NOMO-1 (cell line): ENCODE measurements at regions not wholly inside any gene's neighbourhood (a gene's known extent, or its start where the extent isn't known, plus 50 kb on each side); places are given as distances from the start of the nearest gene placed in this dataset.
"Not testable (repeated sequence)": the region's sequence is repeated elsewhere in the genome, so short reads cannot be mapped to it uniquely, and the experiment has no call there.

Experiments used
- DNase-seq, 2 experiments: peaks; one replicate each; lab custom pipeline; 2025; ENCODE audit not compliant: unreplicated experiment in 2 of 2; lab: John Stamatoyannopoulos, UW

DNA sequence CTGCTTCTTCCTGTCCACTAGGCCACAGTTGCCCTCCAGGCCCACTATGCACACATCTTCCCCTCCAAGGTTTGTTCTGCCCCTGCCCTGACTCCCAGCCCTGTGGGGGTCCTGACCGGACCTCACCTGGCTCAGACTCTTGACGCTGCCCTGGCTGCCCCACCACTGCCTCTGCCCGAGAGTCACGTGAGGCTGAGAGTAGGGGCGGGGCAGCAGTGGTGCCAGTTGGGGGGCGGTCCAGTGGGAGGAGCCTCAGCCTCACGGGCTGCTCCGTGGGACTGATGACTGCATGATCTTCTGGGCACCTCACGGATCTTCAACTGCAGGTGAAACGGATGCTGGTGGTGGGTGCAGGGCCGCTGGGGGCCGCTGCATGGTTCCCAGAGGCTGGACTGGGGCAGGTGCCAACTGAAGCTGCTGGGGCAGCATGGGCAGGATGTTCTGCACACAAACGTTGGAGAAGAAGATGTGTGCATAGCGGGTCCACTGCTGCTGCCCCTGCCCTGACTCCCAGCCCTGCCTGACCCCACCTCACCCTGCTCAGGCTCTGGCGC lies 77.6 kb downstream of the HHIPL2 start:
- DNase-seq = not testable (repeated sequence)

DNA sequence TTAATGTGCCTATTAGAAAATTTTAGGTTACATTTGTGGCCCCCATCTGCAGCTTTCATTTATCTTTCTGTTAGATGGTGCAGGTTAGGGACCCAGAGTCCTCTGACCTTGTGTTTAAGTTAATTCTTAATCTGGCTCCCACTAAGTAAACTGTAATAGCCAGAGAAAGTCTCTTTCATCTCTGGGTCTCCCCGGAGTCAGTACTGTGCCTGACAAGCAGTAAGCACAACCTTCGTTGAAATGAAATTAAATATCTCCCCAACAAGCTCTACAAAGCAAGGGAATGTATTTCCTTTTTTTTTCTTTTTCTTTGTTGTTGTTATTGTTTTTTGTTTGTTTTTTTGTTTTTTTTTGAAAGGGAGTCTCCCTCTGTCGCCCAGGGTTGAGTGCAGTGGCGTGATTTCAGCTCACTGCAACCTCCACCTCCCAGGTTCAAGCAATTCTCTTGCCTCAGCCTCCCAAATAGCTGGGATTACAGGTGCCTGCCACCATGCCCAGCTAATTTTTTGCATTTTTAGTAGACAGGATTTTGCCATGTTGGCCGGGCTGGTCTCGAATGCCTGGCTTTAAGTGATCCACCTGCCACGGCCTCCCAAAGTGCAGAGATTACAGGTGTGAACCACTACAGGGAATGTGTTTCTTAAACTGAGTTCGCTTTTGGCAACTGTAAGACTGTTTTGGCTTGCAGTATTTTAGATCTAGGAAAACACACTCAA lies 81.6 kb downstream of the HHIPL2 start:
- no peak for DNase-seq

DNA sequence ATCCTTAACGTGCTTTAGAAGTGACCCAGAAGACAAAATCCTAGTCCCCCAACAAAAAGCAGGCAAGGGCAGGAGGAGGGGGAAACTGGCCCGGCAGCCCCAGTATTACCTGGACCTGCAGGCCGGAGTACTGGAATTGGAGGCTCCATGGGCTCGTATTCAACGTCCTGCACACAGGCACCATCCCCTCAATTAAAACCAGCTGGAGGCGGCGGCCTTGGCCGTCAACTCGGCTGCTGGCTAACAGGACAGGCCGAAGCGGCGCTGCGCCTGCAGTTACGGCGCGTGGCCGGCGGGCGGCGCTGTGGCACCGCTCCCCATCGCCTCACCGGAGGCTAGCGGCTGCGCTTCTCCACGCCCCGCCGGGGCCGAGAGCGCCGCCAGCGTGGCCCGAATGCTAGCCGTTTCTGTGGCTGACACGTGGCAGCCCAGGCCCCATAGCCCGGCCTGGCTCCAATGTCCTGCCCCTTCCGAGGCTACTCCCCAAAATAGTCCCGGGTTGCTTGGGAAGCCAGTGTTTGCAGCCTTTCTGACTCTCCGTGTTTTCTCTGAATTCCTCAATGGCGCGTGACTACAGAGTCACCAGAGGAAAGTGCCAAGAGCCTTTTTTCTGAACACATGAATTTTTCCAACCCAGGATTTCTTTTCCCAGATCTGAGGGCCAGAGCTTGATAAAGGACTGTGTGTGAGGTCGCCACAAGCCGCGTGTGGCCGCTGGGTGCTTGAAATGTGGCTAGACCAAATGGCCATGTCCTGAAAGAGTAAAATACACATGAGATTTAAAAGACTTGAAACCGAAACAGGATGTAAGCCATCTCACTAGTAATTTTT lies 82.5 kb downstream of the HHIPL2 start:
- DNase-seq = peak; percentile 87 to 95

DNA sequence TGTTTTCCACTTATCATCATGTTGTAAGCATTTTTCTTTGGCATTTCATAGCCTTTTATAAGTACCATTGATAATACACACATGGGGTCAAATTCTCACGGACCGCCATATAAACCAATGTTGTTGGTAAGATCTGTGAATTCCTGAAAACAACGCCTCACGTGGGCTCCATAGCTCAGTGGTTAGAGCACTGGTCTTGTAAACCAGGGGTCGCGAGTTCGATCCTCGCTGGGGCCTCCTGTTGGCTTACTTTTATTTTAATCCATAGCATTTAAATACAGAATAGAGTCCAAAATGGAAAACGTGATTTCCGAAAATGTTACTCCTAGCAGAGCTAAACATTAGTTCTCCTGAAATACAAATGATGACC lies 83.1 kb downstream of the HHIPL2 start:
- DNase-seq = peak; percentile 33 to 67

DNA sequence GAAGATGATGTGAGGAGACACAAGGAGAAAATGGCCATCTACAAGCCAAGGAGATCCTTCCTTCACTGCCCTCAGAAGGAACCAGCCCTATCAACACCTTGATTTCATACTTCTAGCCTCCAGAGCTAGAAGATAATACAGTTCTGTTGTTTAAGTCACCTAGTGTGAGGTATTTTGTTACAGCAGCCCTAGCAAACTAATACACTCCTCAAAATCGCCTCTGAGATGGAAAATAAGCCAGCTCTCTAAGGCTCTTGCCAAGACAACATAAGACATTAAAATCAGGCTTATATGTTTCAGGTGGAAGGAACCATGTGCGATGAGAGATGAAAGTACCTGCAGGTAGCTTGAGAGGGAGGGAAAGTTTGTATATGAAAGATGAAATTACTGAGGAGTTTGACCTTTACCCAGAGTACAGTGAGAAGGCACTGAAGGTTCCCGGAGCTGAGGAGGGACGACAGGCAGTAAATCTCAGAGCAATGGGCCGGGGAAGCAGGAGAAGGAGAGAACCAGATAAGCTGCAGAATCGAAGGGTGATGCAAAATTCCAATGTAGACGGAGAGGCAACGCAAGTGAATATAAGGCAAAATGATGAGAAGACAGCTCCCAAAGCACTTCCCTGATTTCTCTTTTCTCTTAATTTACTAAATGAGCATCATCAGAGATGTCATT lies 84.7 kb downstream of the HHIPL2 start:
- no peak for DNase-seq

DNA sequence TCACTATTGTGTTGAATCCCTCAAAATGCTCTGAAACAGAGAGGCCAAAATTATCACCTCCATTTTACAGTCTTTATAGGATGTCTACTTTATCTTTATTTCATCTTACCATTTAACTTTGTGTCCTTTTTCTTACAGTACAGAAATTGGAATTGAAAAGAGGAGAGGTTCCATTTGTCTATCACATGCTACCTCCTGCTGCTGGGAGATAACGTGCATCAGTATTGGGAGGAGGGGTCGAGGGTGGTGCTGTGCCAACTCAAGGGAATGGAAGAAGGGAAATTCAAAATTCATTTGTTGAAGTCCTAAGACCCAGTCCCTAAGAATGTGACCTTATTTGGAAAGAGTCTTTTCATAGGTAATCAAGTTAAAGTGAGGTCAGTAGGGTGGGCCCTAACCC lies 85.3 kb downstream of the HHIPL2 start:
- DNase-seq = no peak

DNA sequence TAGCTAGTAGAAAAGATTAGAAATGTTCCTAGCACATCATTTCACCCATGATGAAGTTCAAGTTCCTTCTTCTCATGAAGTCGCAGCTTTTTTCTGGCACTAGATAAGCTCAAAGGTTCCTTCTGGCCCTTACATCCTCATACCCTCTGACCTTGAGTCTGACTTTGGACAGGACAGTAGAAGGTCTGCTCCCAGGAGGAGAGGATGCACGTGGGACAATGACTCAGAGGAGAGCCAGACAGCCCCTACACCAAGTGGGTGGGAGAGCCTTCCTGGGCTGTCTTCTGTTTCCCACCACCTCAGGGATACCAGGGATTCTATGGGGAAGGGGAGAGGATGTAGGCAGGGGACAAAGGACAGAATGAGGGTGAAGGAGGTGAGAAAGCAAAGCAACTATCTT lies 86.0 kb downstream of the HHIPL2 start:
- no peak for DNase-seq

DNA sequence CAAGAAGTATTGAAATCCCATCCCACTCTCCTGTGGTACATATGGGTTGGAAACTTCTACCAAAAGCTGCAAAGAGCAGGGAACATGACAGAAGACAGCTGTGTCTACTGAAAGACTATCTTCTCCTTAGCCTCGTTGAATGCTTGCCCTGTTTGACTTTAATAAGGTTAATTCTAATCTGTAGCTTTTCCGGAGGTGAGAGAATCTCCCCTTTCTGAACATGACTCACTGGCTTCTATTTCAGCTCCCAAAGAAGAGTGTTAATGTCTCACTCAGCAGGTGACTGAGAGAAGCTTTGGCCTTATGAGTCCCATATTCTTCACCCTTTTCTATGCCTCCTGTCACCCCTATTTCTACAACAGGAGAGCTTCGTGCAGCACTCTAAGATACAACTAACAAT lies 88.3 kb downstream of the HHIPL2 start:
- DNase-seq = no peak

DNA sequence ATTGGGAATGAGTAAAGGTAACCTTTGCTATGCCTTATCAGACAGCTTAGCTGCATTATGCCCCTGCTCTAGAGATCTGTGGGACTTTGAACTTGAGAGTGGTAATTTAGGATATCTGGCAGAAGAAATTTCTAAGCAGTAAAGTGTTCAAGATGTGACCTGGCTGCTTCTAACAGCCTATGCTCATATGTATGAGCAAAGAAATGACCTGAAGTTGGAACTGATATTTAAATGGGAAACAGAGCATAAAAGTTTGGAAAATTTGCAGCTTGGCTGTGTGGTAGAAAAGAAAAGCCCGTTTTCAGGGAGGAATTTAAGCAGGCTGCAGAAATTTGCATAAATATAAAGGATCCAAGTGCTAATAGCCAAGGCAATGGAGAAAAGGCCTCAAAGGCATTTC lies 90.4 kb downstream of the HHIPL2 start:
- no peak for DNase-seq

DNA sequence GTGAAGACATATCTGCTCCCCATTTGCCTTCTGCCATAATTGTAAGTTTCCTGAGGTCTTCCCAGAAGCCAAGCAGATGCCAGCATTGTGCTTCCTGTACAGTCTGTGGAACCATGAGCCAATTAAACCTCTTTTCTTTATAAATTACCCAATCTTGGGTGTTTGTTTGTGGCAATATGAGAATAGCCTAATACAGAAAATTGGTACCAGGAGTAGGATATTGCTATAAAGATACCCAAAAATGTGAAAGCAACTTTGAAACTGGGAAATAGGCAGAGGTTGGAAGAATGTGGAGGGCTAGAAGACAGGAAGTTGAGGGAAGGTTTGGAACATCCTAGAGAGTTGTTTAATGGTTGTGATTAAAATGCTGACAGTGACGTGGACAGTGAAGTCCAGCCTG lies 90.8 kb downstream of the HHIPL2 start:
- no peak for DNase-seq

DNA sequence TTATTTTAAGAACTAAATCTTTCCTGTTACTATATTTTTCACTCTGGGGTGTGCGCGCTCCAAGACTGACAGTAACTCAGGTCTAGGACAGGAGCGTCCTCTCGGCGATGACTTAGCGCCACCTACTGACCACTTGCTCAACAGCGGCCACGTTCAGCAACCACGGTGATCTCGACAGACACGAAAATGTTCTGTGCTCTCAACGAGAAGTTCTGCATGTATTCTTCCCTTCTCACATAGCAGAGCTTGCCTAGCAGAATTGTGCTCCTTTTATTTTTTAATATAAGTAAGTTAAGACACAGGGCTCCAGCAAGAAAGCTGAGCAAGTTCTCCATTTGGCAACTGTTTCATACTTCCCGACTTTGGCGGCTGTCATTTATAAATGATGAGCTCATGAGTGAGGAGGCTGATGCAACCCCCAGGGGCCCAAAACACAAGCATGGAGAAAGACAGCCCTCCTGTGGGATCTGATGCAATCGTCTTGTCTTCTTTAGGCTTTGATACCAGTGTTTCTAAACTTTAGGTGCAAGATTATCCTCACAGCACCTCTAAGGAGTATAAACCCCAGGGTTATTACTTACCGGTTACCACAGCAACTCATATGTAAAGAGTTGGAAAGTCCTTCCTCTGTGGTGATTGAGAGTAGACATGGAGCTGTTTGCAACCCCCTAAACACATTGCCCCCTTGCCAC lies 92.6 kb downstream of the HHIPL2 start:
- peak; percentile 82 to 94 for DNase-seq

DNA sequence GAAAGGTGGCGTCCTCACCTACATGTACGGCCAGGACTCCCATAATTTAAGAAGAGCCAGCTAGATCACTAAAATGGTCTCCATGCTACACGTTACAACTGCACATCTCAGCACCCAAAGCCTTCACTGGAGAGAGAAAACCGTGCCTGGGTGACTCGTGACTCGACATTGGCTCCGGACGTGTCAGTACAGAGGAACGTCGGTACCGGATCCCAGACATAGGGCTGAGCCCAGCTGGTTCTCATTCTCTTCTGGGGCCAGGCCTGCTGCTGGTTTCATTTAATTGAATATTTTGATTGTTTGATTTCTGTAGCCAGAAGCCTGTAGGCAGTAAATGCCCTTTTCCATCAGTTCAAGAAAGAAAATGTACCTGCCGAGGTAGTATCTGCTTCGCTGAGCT lies 93.1 kb downstream of the HHIPL2 start:
- DNase-seq = no peak

DNA sequence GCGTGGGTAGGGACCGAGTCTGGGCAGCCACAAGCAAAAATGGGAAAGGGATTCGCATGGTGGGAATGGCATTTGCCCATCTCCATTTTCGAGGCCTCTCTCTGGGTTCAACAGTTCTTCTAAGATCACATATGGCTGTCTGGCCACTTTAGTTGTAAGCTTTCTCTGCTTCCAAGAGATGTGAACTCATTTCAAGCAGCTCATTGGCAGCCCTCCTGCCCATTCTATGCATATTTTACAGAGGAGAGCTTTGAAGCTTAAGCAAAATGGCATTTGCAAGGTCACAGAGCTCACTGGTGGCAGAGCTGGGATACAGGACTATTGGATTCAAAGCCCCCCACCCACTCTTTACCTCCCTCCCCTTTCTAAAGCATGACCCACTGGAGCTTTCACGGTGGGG lies 93.7 kb downstream of the HHIPL2 start:
- DNase-seq = no peak

DNA sequence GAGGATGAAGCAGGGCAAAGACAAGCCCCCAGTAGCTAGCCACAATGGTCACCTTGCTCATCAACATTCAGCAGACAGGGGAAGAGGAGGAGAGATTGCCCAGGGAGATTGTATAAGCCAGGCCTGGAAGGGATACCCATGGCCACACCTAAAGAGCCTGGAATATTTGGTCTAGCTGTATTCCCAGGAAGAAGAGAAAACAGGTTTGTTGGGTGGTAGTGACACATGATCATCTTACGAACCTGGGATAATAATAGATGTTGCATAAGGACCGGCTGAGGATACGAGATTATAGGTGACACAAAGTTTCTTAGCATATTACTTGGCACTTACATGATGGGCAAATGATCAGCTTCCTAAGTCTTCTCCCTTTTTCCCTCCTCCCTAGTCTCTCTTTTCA lies 95.9 kb downstream of the HHIPL2 start:
- DNase-seq = no peak

DNA sequence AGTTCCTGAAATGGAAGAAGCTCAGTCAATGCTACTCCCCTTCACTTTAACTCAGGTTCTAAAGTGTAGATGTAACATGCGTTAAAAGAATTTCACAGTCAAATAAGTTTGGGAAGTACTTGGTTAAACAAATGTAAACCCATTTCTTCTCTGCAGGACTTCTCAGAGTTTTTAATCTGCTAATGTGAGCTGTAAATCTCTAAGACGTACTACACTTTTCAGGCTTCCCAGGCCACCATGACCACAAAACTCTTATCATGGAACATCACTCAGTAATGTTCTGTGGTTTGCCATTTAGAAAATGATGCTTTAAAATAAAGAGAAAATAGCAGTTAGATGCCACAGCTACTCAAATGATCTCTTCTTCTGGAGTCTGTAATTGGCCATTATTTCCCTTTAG lies 104.3 kb downstream of the HHIPL2 start:
- no peak for DNase-seq

DNA sequence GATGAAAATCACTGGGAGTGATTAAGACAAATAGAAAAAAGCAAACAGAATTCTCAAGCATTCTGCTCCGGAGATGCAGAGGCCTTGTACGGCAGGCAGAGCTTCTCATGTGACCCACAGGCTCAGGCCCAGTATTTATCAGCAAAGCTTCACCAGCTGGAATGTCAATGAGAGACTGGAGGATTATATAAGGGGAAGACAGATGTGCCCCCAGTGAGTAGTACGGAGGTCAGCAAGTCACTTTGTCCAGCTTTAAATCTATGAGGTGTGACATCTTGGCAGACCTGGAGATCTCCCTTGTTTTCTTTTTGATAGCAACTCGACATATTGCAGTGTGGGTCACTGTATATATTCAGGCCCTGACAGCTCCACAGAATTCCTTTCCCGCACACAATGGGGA lies 106.8 kb downstream of the HHIPL2 start:
- no peak for DNase-seq

DNA sequence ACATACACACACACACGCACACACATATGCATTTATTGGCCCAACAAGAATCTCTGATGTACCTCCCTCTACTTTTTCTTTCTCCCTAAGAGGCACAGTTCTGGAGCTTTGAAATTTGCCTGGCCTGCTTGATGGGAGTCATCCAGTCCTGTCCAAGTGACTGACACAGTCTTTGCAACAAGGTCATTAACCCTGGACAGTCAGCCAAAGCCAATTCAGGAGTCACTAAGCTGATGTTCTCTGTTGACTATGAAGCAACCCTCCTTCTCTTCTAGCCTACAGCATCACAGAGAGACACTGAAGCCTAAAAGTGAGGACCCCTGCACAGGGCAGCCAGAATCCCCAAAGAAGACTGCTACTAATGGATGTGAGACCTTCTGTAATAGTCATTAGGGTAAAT lies 123.1 kb downstream of the HHIPL2 start:
- DNase-seq = no peak

DNA sequence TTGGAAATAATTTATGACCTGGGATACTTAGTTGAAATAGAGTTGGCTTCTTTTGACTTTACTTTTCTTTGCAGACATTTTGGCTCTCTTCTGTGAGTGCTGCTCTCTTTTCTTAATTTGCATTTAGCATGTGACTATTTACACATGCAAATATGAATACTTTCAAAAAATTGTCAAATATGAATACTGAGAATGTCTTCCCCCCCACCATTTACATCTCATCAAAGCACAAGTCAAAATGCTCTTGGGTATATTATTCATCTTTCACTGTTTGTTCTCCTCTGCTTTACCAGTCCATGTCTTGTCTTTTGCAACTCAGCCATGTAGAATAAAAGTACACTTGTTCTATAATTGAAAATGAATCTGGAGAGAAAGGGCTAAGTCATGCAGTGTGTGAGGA lies 126.5 kb downstream of the HHIPL2 start:
- no peak for DNase-seq

DNA sequence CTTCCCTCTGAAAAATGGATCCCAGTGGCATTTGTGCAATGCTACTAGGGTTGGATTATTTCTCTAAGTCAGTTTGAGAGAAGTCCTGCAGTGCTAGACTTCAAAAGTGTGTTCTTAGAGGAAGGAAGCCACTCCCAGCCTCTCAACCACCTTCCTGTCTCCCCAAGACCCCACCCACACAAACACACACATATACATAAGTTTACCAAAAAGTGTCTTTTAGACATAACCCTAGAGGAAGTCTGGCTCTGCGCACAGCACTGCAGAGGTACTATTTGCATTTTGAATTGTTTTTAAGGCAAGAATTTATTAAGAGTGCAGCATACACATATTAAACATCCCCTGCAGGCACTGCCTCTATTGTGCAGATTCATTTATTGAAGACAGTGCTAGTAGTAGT lies 127.3 kb downstream of the HHIPL2 start:
- no peak for DNase-seq

DNA sequence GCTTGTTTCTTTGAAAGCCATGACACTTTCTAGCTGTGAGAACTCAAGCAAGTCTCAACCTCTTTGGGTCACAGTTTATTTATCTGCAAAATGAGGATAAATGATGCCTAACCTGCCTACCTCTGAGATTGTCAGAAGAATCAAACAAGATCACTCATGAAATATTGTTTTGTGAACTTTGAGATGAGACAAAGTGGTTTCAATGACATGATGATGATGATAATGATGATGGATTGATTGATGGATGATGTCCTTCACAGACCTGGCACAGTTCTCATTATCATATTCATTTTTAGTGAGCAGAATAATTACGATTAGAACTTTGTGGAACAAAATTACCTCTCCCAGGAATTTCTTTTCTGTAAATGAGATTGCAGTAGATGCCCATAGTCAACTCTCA lies 129.2 kb downstream of the HHIPL2 start:
- DNase-seq = no peak

DNA sequence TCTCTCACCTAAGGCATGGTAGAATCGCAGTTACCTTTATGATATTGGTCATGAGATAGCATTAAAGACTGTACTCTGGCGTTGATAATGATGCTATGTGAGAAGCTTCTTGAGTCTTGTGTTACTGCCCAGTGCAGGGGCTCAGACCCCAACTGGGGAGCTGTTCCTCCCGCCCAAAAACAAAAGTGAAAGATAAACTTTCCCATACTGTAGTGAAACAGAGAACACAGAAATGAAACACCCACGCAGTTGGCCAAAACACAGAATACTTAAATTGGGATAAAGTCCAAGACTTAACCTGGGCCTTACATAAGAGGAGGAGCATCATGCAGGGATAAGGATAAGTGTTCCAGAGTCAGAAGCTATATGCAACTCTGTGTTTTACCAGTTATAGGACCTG lies 130.6 kb downstream of the HHIPL2 start:
- no peak for DNase-seq
